SK-N-SH treated with all-trans-retinoic acid at 6 μM for 48 hours (cell line): ENCODE measurements at regions not wholly inside any gene's neighbourhood (a gene's known extent, or its start where the extent isn't known, plus 50 kb on each side); places are given as distances from the start of the nearest gene placed in this dataset.

Experiments used
- ARNTL ChIP-seq: fragments of 450-650 bp; formaldehyde crosslinking; IDR thresholded peaks from 2 replicates; pipeline ENCODE4 v1.5.0; 2020; ENCODE audit warnings: low read depth, mild to moderate bottlenecking, moderate library complexity, borderline replicate concordance
- BACH2 ChIP-seq: fragments of 250-450 bp; sonication (Bioruptor Pico); IDR thresholded peaks from 2 replicates; pipeline ENCODE4 v1.9.0; 2021; ENCODE audit warnings: mild to moderate bottlenecking, borderline replicate concordance
- ESRRG ChIP-seq: fragments of 250-450 bp; sonication (Bioruptor Pico); IDR thresholded peaks from 2 replicates; pipeline ENCODE4 v1.6.1; 2021; ENCODE audit warnings: mild to moderate bottlenecking
- GLIS3 ChIP-seq: fragments of 250-450 bp; sonication (Bioruptor Pico); IDR thresholded peaks from 2 replicates; pipeline ENCODE4 v1.5.0; 2020; ENCODE audit warnings: mild to moderate bottlenecking, moderate library complexity
- ISL1 ChIP-seq: fragments of 250-450 bp; sonication (Bioruptor Pico); IDR thresholded peaks from 2 replicates; pipeline ENCODE4 v2.1.2; 2022; ENCODE audit warnings: mild to moderate bottlenecking, moderate library complexity
- OSR1 ChIP-seq: fragments of 250-450 bp; sonication (Bioruptor Pico); IDR thresholded peaks from 2 replicates; pipeline ENCODE4 v1.8.0; 2022; ENCODE audit warnings: moderate library complexity, mild to moderate bottlenecking, inconsistent platforms
- PPARA ChIP-seq: fragments of 250-450 bp; sonication (Bioruptor Pico); IDR thresholded peaks from 2 replicates; pipeline ENCODE4 v1.5.0; 2020; ENCODE audit warnings: mild to moderate bottlenecking, borderline replicate concordance
- RARB ChIP-seq: fragments of 250-450 bp; sonication (Bioruptor Pico); IDR thresholded peaks from 2 replicates; pipeline ENCODE4 v1.8.0; 2021; ENCODE audit warnings: mild to moderate bottlenecking, moderate library complexity
- ZC3H10 ChIP-seq: fragments of 250-450 bp; sonication (Bioruptor Pico); IDR thresholded peaks from 2 replicates; pipeline ENCODE4 v1.5.1; 2021; ENCODE audit warnings: mild to moderate bottlenecking, moderate library complexity
- ZFP3 ChIP-seq: fragments of 250-450 bp; sonication (Bioruptor Pico); IDR thresholded peaks from 2 replicates; pipeline ENCODE4 v1.5.0; 2020; ENCODE audit warnings: mild to moderate bottlenecking, moderate library complexity
- TF ChIP-seq, protein P1 (sequence below): fragments of 250-450 bp; sonication (Bioruptor Pico); IDR thresholded peaks from 2 replicates; pipeline ENCODE4 v1.5.1; 2021; ENCODE audit warnings: mild to moderate bottlenecking, moderate library complexity
- TF ChIP-seq, protein P2 (sequence below): fragments of 250-450 bp; sonication (Bioruptor Pico); IDR thresholded peaks from 2 replicates; pipeline ENCODE4 v1.5.1; 2020; ENCODE audit warnings: low read depth, mild to moderate bottlenecking, moderate library complexity
- TF ChIP-seq, protein P3 (sequence below): fragments of 250-450 bp; sonication (Bioruptor Pico); IDR thresholded peaks from 2 replicates; pipeline ENCODE4 v1.8.0; 2021; ENCODE audit warnings: low read depth, mild to moderate bottlenecking, moderate library complexity, borderline replicate concordance
- TF ChIP-seq, protein P4 (sequence below): fragments of 250-450 bp; sonication (Bioruptor Pico); IDR thresholded peaks from 2 replicates; pipeline ENCODE4 v1.8.0; 2020; ENCODE audit warnings: mild to moderate bottlenecking, moderate library complexity, borderline replicate concordance

DNA sequence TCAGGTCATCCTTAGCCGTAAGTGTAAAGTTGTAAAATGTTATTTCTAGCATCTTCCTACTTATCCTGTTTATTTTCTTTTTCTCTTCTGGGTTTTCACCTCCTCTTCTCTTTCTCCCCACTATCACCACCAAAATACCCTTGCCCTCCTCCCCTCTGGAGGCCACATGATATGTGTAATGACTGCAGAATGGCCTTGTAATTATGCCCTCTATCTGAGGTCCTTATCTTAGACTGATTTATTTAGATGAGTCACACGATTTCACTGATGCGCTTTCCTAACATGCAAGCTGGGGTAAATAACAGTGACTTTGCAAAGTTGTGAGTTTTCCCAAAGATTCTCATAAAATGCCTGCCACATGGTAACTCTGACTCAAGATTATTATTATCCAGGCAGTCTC, 231.8 kb upstream of the GPRIN3 start:
- no peak for TF ChIP-seq PPARA (CRISPR knock-in tag)
- TF ChIP-seq ZFP3: no peak
- TF ChIP-seq RARB (CRISPR knock-in tag): no peak
- TF ChIP-seq, protein P1, sequence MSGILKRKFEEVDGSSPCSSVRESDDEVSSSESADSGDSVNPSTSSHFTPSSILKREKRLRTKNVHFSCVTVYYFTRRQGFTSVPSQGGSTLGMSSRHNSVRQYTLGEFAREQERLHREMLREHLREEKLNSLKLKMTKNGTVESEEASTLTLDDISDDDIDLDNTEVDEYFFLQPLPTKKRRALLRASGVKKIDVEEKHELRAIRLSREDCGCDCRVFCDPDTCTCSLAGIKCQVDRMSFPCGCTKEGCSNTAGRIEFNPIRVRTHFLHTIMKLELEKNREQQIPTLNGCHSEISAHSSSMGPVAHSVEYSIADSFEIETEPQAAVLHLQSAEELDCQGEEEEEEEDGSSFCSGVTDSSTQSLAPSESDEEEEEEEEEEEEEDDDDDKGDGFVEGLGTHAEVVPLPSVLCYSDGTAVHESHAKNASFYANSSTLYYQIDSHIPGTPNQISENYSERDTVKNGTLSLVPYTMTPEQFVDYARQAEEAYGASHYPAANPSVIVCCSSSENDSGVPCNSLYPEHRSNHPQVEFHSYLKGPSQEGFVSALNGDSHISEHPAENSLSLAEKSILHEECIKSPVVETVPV (CRISPR knock-in tag): no peak
- TF ChIP-seq, protein P2, sequence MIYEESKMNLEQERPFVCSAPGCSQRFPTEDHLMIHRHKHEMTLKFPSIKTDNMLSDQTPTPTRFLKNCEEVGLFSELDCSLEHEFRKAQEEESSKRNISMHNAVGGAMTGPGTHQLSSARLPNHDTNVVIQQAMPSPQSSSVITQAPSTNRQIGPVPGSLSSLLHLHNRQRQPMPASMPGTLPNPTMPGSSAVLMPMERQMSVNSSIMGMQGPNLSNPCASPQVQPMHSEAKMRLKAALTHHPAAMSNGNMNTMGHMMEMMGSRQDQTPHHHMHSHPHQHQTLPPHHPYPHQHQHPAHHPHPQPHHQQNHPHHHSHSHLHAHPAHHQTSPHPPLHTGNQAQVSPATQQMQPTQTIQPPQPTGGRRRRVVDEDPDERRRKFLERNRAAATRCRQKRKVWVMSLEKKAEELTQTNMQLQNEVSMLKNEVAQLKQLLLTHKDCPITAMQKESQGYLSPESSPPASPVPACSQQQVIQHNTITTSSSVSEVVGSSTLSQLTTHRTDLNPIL (CRISPR knock-in tag): no peak
- TF ChIP-seq OSR1: no peak
- TF ChIP-seq, protein P3, sequence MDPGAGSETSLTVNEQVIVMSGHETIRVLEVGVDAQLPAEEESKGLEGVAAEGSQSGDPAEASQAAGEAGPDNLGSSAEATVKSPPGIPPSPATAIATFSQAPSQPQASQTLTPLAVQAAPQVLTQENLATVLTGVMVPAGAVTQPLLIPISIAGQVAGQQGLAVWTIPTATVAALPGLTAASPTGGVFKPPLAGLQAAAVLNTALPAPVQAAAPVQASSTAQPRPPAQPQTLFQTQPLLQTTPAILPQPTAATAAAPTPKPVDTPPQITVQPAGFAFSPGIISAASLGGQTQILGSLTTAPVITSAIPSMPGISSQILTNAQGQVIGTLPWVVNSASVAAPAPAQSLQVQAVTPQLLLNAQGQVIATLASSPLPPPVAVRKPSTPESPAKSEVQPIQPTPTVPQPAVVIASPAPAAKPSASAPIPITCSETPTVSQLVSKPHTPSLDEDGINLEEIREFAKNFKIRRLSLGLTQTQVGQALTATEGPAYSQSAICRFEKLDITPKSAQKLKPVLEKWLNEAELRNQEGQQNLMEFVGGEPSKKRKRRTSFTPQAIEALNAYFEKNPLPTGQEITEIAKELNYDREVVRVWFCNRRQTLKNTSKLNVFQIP: no peak
- no peak for TF ChIP-seq ESRRG (CRISPR knock-in tag)
- no peak for TF ChIP-seq ARNTL (CRISPR knock-in tag)
- TF ChIP-seq ZC3H10 (CRISPR knock-in tag): no peak
- TF ChIP-seq BACH2 (CRISPR knock-in tag): no peak
- TF ChIP-seq, protein P4, sequence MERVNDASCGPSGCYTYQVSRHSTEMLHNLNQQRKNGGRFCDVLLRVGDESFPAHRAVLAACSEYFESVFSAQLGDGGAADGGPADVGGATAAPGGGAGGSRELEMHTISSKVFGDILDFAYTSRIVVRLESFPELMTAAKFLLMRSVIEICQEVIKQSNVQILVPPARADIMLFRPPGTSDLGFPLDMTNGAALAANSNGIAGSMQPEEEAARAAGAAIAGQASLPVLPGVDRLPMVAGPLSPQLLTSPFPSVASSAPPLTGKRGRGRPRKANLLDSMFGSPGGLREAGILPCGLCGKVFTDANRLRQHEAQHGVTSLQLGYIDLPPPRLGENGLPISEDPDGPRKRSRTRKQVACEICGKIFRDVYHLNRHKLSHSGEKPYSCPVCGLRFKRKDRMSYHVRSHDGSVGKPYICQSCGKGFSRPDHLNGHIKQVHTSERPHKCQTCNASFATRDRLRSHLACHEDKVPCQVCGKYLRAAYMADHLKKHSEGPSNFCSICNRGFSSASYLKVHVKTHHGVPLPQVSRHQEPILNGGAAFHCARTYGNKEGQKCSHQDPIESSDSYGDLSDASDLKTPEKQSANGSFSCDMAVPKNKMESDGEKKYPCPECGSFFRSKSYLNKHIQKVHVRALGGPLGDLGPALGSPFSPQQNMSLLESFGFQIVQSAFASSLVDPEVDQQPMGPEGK (CRISPR knock-in tag): no peak
- TF ChIP-seq ISL1: peak; percentile 42
- TF ChIP-seq GLIS3 (CRISPR knock-in tag): no peak
